Transverse colon (tissue), 4 donors: ENCODE measurements at regions not wholly inside any gene's neighbourhood (a gene's known extent, or its start where the extent isn't known, plus 50 kb on each side); places are given as distances from the start of the nearest gene placed in this dataset.

Experiments used
- DNase-seq: peaks from one replicate; pipeline ENCODE4 v3.0.0-alpha.2; 2019
- H3K27ac ChIP-seq, 4 donors: fragments of 200-600 bp; sonication (generic); 2 replicates each; pipeline ENCODE4 v1.5.1; 2016 to 2018; ENCODE audit warnings: inconsistent platforms in 4 of 4
- H3K27me3 ChIP-seq: fragments of 200-600 bp; sonication (generic); 2 replicates; pipeline ENCODE4 v1.5.1; 2017; ENCODE audit warnings: inconsistent platforms
- H3K36me3 ChIP-seq, 4 donors: fragments of 200-600 bp; sonication (generic); 2 replicates each; pipeline ENCODE4 v1.5.1; 2017 to 2019; ENCODE audit warnings: inconsistent platforms in 4 of 4
- H3K4me1 ChIP-seq, 4 donors: fragments of 200-600 bp; sonication (generic); 2 replicates each; pipeline ENCODE4 v1.5.1; 2017 to 2020; ENCODE audit warnings: inconsistent platforms in 4 of 4
- H3K4me3 ChIP-seq, 4 donors: fragments of 200-600 bp; sonication (generic); 1 replicate in 1 of 4; 2 replicates in 3 of 4; pipeline versions ENCODE4 v1.5.1 to v1.6.1; 2017 to 2019; ENCODE audit warnings: inconsistent platforms in 4 of 4
- H3K9me3 ChIP-seq, 2 donors: fragments of 200-600 bp; sonication (generic); 2 replicates each; pipeline ENCODE4 v1.5.1; 2017 to 2019; ENCODE audit warnings: inconsistent platforms in 2 of 2
- CTCF ChIP-seq, 5 experiments: fragments of 200-600 bp in 3 of 5; fragments of 450-650 bp in 2 of 5; sonication (generic) in 3 of 5; IDR thresholded peaks; 1 replicate in 2 of 5; 2 replicates in 3 of 5; pipeline ENCODE4 v1.5.1; 2016 to 2017; ENCODE audit warnings: antibody characterized with exemption in 5 of 5, inconsistent platforms in 3 of 5, mild to moderate bottlenecking in 2 of 5, moderate library complexity in 1 of 5
- EP300 ChIP-seq: sonication (generic); formaldehyde crosslinking; IDR thresholded peaks from one replicate; pipeline ENCODE4 v1.6.1; 2017; ENCODE audit warnings: antibody characterized with exemption, low read depth
- POLR2A ChIP-seq: fragments of 450-650 bp; IDR thresholded peaks from one replicate; pipeline ENCODE4 v1.6.1; 2016; ENCODE audit warnings: antibody characterized with exemption, mild to moderate bottlenecking, moderate library complexity
- POLR2AphosphoS5 ChIP-seq, 3 donors: sonication (generic); formaldehyde crosslinking; IDR thresholded peaks; one replicate each; pipeline ENCODE4 v1.6.1; 2016; ENCODE audit warnings: antibody characterized with exemption in 3 of 3
- WGBS, 2 donors: methylation state at CpG; one replicate each; pipeline ENCODE4 v1.1.5; 2018; ENCODE audit warnings: low coverage in 1 of 2; 5-methylcytosine and 5-hydroxymethylcytosine counted together
- in situ Hi-C, 4 donors: fragments of 200-750 bp; cut with MboI; loops; one replicate each; pipeline versions ENCODE4 v1.15.0 to v1.15.1; 2017; ENCODE audit warnings: low sequenced_read_pairs in 3 of 4, low pct_ligation_motif_present in 1 of 4, low pct_unique_long_range_greater_than_20kb in 1 of 4
- intact Hi-C: fragments of 100-400 bp; cut with DNase I; formaldehyde crosslinking; loops from one replicate; pipeline ENCODE4 v1.15.1; 2023; ENCODE audit warnings: low total_unique reads

DNA sequence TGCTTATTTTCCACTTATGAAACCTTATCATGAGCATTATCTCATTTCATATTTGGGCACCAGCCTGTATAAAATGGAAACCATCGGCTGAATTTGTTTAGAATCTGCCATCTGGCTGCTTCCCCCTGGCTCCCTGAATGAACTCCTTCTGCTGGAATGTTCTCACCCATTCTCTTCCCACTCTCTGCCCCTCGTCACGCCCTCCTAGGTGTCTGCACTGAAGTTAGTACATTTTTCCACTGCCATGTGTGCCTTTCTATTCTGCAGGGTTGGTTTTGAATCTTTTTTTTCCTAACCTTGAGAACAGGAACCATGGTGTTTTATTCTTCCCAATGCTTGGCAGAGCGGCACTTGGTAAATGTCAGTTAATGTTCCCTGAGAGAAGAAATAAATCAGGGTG is 359.7 kb downstream of the MLLT3 start:
- in situ Hi-C loops = no loop called here
- 75 to 79% methylated on average over 4 of the region's 4 CpGs for whole genome bisulfite sequencing, 2 donors

GRCh38 chr9:20256284-20256948 is 365.9 kb downstream of the MLLT3 start:
- TF ChIP-seq CTCF (IDR thresholded peaks at IDR 0.05) (no peak), EP300 (no peak), POLR2A (no peak), POLR2AphosphoS5 (IDR thresholded peaks at IDR 0.05) (no peak)
- Histone ChIP-seq H3K36me3 (no peaks in the 10 kb centered on the region), H3K9me3 (no peaks in the 10 kb centered on the region), H3K27ac (no peak overlapping the region), H3K27me3 (no peaks in the 10 kb centered on the region), H3K4me3 (no peak overlapping the region), H3K4me1 (no peaks in the 10 kb centered on the region)
- WGBS, 2 donors = 75 to 95% methylated on average over 1 of the region's 1 CpG
- DNase-seq = no peak
- in situ Hi-C loops (no loop called here), intact Hi-C loops (no loop called here)

More for the DNA sequence above, 359.7 kb downstream of the MLLT3 start:
- Histone ChIP-seq H3K4me3 (no peak overlapping the region), H3K27ac (no peak overlapping the region), H3K36me3 (no peaks in the 10 kb centered on the region), H3K4me1 (no peaks in the 10 kb centered on the region), H3K9me3 (no peaks in the 10 kb centered on the region), H3K27me3 (no peaks in the 10 kb centered on the region)
- no peak for DNase-seq
- intact Hi-C loops = no loop called here
- no peak for TF ChIP-seq POLR2AphosphoS5 (IDR thresholded peaks at IDR 0.05)
- no peak for TF ChIP-seq CTCF (IDR thresholded peaks at IDR 0.05)
- no peak for TF ChIP-seq EP300
- TF ChIP-seq POLR2A = no peak

GRCh38 chr9:20255052-20255451 is 367.2 kb downstream of the MLLT3 start:
- TF ChIP-seq POLR2A (no peak), CTCF (IDR thresholded peaks at IDR 0.05) (no peak)
- Histone ChIP-seq H3K9me3 (no peaks in the 10 kb centered on the region), H3K27ac (no peak overlapping the region), H3K36me3 (no peaks in the 10 kb centered on the region), H3K27me3 (no peaks in the 10 kb centered on the region), H3K4me1 (no peaks in the 10 kb centered on the region), H3K4me3 (no peak overlapping the region)
- intact Hi-C loops (no loop called here), in situ Hi-C loops (no loop called here)
- no peak for DNase-seq
- WGBS, 2 donors = 89 to 100% methylated on average over 1 to 3 of the region's 3 CpGs

DNA sequence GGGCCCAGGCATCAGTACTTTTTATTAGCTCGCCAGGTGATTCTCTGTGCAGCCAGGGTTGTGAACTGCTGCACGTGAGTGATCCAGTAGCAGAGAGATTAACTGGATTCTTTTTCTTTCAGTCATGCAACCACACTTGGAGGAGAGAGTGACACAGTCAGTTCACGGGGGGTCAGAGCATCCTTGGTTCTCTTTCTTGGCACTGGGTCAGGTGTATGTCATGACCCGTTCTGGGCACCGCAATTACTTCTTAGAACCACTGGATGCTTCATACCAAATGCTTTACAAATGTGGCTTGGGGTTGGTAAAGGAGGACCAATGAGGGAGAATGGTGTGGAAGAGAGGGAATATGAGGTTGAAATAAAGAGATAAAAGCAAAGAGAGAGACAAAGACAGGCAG is 368.7 kb downstream of the MLLT3 start:
- WGBS, 2 donors = 80 to 82% methylated on average over 4 to 5 of the region's 5 CpGs

More for the DNA sequence above, 368.7 kb downstream of the MLLT3 start:
- TF ChIP-seq EP300 (no peak), POLR2A (no peak), CTCF (IDR thresholded peaks at IDR 0.05) (no peak), POLR2AphosphoS5 (IDR thresholded peaks at IDR 0.05) (no peak)
- no peaks in the 10 kb centered on the region for H3K36me3 ChIP-seq
- in situ Hi-C loops (no loop called here), intact Hi-C loops (no loop called here)
- no peak overlapping the region for H3K4me3 ChIP-seq
- no peaks in the 10 kb centered on the region for H3K9me3 ChIP-seq
- no peak for DNase-seq
- no peaks in the 10 kb centered on the region for H3K4me1 ChIP-seq
- H3K27me3 ChIP-seq = no peaks in the 10 kb centered on the region
- H3K27ac ChIP-seq = no peak overlapping the region
